Head of caudate nucleus (tissue), 42 donors: ENCODE measurements at regions not wholly inside any gene's neighbourhood (a gene's known extent, or its start where the extent isn't known, plus 50 kb on each side); places are given as distances from the start of the nearest gene placed in this dataset.

Experiments used
- DNase-seq, 42 donors: peaks; one replicate each; pipeline versions ENCODE4 v3.0.0 to v3.0.0-alpha.2; 2020 to 2021; ENCODE audit warnings: mixed read lengths in 7 of 42
- intact Hi-C: fragments of 100-400 bp; cut with DNase I; formaldehyde crosslinking; loops from one replicate; pipeline ENCODE4 v1.15.0; 2022

DNA sequence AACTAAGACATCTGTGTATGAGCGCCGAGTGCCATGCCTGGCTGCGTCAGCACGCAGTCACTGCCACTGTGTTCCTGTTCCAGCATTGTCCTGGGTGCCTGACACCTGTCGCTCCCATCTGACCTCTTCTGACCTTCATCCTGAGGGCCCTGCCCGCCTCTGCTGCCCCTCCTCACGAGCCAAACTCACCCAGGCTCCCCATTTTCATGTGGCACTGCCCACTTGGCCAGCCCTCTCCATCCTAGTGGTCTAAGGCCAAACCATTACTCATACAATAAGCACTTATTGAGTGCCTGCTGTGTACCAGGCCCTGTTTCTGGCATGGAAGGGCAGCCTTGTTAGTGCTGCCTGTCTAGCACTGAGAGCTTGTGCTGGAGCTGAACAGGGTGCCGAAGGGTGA lies 77.2 kb upstream of the PCBD1 start:
- intact Hi-C loops, result no loop called here
- DNase-seq, result no peak

DNA sequence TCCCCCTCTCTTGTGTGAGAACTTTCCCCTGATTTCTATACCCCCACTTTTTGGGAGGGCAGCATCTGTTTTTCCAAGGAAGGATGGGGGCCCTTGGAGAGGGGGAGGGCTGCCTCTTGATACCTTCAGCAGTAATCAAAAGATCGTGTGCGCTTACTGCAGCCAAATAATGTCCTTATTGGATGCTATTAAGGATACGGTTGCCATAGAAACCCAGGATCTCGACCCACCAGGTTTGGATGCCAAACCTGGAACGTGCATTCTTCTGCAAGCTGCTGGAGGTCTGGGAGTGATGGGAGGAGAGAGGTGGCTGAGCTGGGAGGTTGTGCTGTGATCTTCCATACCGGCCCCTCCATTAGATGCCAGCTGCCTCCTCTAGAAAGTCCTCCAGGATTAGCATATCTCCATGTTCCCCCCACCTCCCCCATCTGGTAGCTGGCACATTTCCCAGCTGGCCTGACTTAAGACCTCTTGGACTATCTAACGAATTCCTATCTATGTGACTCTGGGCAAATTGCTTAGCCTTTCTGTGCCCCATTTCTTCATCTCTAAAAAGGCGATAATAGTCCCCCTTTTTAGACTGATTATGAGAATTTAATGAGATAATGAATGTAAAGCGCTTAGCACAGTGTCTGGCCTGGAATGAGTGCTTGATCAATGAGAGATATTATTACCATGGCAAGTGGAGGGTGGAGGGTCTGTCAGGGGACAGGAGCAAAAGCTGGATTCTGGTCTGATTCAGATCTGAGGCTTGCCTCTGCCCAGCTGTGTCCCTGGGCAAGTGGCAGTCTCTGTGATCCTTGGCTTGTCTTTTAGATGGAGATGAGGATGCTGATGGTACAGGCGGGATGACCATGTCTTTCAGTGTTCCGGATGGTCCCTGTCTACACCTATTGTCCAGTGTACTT lies 78.5 kb upstream of the PCBD1 start:
- no peak for DNase-seq
- intact Hi-C loops, result no loop called here

DNA sequence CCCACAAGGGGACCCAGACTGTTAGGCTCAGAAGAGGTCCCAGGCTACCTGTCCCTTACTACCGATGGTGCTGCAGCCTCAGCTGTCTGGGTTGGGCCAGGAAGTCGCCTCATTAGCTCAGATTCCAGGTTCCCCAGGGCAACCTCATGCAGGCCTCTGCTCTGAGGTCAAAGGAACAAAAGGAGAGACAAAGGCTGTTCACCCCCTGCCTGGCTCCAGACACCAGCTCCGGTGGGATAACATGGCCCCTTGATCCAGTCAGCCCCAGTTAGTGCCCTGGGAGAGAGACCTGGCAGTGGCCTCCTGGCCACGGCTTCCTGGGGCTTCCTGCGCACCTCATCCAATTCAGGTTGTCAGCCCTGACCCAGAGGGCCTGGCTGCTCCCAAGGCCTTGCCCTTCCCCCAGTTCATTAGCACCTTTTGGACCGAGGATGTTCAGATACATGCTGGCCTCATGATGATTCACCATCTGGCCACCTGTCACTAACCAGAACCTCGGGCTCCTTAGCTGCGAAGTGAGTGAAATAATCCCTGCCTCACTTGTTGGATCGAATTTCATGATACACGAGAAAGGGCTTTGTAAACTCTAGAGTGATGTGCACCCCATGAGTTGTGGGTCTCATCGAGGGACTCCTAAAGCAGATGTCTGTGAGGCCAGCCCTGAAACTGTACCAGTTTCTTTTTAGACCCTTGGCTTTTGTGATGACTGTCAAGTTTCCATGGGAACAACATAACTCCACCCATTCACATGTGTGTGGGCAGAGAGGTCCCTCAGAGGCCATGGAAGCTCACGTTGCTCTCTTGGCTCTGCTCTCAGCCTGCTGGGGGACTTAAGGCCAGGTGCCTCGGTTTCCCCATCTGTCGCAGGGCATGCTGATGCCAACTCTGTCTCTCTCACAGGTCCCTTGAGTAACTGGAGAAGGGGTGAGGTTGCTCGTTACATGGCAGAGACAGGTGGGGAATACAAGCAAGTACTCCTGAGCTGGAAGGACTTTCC lies 79.5 kb upstream of the PCBD1 start:
- intact Hi-C loops, result no loop called here
- DNase-seq, result peak in 1 of 42 donors; percentile 28

DNA sequence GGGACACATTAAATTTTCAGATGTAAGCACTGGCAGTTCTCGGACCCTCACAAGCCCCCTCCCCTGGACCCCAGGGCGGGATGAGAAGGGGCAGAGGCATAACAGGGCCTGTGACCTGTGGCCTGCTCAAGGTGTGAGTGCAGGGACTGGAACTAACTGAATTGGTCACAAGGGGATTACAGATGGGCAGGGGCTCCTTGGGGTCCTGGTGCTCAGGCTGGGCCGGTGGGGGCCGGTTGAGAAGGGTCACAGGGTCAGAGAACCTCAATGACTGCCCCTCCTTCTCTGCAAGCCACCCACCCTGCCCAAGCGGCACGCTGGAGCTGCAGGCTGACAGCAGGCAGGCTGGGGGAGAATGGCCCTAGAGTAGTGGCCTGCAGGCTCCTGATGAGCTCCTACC lies 80.8 kb upstream of the PCBD1 start:
- intact Hi-C loops, result no loop called here

DNA sequence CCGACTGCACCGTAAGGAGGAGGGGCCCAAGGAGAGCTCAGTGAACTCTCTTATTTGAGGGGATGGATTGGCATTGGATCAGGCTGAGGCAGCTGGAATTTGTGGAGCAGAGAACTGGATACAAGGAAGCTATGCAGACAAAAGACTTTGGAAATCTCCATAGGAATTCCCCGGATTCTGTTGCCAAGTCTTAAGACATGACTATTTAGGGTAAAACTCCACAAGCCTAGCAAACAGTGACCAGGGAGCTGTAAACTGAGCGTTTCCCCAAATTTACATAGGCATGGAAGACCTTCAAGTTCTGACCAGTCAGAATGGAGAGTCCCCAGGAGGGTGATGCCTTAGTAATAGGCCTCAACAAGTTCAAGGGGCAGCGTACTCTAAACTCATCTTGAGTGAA lies 82.5 kb upstream of the PCBD1 start:
- intact Hi-C loops, result no loop called here
- no peak for DNase-seq

More for the DNA sequence above, 80.8 kb upstream of the PCBD1 start:
- no peak for DNase-seq

DNA sequence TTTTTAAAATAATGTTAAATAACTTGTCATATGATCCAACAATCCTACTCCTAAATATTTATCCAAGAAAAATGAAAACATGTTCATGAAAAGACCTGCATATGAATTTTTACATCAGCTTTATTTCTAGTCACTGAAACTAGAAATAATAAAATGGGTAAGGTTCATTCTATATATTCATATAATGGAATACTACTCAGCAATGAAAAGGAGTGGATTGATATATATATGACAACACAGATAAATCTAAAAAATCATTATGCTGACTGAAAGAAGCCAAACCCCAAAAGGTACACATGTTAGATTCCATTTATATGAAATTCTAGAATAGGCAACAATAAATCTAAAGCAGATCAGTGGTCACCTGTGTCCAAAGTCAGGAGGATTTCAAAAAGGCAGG lies 84.9 kb upstream of the PCBD1 start:
- intact Hi-C loops, result no loop called here
- DNase-seq, result no peak

DNA sequence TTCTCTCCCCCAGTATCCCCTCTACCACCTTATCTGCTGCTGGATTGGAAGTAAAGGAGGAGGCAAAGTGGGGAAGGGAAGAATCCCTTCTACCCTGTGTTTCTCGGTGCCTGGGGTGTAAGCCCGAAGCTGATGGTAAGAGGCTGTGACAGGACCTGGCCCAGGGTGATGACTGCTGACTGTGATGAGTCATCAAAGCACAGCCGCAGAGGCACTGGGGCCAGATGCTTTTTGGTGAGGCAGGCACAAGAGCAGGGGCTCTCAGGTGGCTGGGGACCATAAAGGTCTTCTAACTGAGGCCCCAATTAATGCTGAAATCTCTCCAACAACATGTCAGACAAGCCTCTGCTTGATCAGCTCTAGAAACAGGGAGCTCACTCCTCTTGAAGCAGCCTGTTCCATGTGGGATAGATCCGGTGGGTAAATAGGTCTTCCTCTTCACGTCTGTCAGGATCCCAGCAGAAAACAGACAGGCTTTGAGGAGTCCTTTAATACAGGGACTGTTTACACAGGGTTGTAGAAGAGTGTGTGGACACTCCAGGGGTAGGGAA lies 86.1 kb upstream of the PCBD1 start:
- no peak for DNase-seq
- intact Hi-C loops, result no loop called here

DNA sequence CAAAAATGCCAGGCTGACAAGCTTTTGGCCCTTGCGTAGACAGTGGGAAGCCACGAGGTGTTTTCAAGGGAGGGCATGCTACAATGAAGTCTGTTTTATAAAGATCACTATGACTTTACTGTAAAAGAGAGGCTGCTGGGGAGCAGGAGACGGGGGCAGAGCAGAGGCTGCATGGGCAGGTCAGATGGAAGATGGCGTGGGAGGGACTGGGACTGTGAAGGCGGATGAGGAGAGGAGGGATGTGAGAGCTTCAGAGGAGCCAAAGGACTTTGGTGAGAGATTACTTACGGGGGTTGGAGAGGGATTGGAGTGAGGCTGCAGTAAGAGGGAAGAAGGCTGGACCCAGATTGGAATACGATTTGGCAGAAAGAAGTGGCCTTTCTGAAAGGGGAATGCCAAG lies 86.6 kb upstream of the PCBD1 start:
- DNase-seq, result no peak
- intact Hi-C loops, result no loop called here

DNA sequence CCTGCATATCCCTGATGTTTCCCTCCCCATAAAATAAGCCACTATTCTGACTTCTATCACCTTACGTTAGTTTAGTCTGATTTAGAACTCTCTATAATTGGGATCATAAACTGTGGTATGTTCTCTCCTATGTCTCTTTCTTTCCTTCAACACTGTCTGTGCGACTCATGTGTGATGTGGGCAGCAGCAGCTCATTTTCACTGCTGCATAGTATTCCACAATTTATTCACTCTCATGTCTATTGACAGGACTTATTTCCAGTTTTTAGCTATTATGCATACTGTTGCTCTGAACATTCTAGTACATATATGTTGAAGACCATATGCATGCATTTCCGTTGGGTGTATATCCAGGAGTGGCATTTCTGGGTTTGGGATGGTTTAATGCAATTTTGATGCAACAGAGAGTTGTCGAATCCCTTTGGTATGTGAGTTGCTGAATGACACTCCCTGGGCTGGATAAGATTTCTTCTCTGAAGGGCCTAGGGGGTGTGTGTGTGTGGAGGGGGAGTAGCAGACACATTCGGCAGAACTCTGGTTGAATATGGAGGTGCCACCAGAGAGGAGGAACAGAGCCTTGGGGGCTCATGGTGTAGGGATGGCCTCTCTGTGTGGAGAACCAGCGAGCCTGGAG lies 87.8 kb upstream of the PCBD1 start:
- intact Hi-C loops, result no loop called here
- no peak for DNase-seq

DNA sequence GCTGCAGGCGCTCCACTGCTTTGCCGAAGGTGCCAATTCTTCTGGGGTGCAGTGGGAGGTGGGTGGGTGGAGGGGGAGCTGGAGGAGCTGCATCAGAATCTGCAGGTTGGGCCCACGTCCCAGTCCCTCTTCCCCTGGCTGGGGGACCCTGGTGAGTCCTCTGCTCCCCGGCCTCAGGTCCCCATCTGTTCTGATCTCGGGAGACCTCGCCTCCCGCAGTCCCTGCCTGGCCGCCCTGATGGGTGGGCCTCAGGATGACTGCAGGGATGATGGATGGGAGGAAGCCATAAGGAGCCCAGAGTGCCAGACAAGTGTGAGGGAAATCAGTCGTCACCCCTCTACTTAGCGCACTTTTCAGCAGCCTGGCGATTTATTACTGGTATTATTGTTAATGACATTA lies 89.3 kb upstream of the PCBD1 start:
- DNase-seq, result no peak
- intact Hi-C loops, result no loop called here

DNA sequence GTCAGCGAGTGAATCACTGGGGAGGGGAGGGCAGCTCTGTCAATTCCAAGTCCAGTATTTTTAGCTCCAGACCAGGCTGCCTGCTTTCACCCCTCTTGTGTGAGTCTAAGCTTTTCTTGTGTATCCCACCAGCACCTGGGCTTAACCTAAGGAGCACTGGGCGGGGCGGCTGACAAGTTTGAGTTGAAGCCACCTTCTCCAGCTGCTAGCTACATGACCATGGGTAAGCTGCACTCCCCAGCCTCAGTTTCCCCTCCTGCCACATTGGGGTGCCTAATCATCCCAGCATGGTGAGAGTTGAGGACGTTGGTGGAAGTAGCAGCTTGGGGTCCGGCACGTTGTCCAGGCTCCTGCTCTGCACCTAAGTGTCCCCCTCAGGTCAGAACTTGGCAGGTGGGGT lies 89.8 kb upstream of the PCBD1 start:
- intact Hi-C loops, result no loop called here
- DNase-seq, result no peak

DNA sequence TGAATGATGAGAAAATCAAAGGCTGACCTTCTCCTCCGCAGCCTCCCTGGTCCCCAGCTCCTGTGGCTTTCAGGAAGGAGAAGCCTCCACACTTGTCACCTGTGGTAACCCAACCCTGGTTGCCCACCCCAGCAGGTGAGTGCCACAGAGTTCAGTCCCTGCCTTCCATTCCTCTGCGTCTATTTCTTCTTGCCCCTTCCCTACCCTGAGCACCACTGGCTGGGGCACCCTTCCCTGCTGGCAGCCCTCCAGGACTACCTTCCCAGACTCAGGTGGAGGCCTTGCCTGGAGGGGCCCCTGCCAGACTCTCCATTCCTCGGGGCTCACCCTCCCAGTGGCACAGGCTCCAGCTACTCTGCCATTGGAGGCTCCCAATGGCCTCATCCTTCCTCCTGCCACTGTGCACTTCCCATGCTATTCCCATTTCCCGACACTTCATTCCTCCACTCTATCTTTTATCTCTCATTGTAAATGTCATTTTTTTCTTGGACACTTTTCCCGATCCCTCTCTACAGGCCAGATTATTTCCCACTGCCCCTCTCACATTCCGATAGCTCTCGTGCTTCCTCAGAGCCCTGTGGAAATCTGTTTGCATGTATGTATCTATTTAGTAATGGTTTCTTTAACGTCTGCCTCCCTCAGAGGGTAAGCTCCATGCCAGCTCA lies 90.6 kb upstream of the PCBD1 start:
- intact Hi-C loops, result no loop called here
- no peak for DNase-seq

DNA sequence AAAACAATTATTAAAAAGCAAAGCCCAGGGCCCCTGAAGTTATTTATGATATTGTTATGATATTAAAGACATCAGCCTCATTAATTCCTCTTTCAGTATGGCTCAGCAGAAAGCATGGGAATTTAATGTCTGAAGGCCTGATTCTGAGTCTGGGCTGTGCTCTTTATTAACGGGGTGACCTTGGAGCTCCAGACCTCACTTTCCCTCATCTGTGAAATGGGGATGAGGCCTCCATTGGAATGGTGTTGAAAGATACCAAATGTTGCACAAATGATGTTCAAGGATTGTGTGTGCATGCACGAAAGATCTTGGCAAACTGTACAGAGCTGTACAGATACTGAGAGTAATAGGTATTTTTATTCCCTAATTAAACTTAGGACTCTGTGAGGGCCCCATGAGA lies 92.3 kb upstream of the PCBD1 start:
- intact Hi-C loops, result no loop called here
- no peak for DNase-seq

DNA sequence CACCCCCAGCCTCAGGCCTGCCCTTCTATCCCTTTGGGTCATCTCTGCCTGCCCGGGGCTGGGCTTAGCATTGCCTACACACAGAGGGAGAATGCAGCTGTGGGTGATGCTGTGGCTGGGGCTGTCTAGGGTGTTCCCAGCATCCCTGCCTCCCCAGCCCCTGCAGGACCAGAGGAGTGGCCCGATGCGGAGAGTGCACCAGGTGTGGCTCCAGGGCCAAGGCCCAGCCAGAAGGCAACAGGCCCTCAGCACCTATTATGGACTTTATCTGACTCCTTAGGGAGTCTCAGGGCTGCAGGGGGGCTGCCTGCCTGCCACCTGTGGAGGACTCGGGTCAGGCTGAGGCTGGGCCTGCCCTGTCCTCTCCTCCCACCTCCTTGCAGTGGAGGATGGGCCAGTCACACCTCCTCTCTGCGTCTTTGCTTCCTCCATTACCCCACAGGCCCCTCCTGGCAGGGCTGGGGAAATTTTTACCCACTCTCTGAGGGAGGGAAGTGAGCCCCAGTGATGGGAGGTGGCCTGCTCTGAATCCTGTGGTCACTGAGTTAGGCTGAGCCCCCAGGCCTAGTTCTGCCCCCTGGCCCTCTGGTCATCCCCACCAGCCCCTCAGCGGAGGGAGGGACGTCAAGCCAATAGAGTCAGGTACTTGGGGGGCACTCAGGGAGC lies 92.9 kb upstream of the PCBD1 start:
- intact Hi-C loops, result no loop called here
- DNase-seq, result no peak

DNA sequence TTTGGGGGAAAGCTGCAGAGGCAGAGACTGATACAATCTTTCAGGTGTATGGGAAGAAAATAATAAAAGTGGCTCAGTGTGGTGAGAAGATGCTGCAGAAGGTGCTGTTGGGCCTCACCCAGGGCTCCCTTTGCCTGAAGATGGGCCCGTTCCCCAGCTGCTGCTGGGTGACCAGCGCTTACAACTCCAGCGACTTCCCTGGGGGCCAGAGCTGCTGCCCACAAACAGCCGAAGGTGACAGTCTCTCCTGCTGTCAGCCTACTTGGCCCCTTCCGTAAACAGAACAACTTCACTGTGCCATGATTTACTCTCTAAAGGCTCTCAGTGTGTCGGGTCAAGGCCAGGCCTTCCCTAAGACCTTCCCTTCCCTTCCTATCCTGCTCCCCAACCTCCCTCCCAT lies 93.6 kb upstream of the PCBD1 start:
- DNase-seq, result no peak
- intact Hi-C loops, result no loop called here

DNA sequence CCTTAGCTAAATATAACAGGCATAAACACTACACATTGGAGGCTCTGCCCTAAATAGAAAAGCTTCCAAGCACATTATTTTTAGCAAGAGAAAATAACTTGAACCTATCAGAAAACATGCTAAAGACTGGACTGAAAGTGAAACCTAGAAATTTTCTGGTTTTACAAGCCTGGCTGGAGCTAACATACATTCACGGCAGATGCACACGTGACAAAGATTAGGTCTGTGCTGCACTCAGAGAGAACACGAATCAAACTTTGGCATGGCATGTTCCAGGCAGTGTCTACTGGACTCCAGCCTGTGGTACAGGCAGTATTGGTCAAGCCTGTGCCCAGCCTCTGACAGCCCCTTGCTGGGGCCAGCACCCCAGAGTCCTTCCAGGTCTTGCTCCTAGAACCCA lies 94.1 kb upstream of the PCBD1 start:
- intact Hi-C loops, result no loop called here
- no peak for DNase-seq

DNA sequence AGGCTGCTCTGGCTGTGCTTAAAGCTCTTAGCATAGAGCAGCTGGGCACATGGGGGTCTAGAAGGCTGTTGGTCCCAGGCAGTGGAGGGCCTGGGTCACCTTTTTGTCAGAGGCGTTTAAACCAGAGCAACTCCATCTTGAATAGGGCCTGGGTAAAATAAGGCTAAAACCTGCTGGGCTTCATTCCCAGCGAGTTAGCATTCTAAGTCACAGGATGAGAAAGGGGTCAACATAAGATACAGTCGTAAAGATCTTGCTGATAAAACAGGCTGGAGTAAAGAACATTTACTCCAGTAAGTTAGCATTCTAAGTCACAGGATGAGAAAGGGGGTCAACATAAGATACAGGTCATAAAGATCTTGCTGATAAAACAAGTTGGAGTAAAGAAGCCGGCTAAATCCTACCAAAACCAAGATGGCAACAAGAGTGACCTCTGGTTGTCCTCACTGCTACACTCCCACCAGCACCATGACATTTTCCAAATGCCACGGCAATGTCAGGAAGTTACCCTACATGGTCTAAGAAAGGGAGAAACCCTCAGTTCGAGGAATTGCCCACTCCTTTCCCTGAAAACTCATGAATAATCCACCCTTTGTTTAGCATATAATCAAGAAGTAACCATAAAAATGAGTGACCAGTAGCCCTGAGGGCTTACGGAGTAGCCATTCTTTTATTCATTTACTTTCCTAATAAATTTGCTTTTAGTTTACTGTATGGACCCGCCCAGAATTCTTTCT lies 96.8 kb upstream of the PCBD1 start:
- intact Hi-C loops, result no loop called here
- DNase-seq, result no peak
